T-helper 2 cell treated with Interferon-gamma antibody and Interleukin-4, amounts not matched to agents 100 ng/mL and 5 ng/mL, for 36 hours (primary cell): ENCODE measurements at regions not wholly inside any gene's neighbourhood (a gene's known extent, or its start where the extent isn't known, plus 50 kb on each side); places are given as distances from the start of the nearest gene placed in this dataset.

Experiments used
- intact Hi-C: fragments of 100-400 bp; cut with micrococcal nuclease; formaldehyde crosslinking; loops from one replicate; pipeline ENCODE4 v1.15.1; 2023

DNA sequence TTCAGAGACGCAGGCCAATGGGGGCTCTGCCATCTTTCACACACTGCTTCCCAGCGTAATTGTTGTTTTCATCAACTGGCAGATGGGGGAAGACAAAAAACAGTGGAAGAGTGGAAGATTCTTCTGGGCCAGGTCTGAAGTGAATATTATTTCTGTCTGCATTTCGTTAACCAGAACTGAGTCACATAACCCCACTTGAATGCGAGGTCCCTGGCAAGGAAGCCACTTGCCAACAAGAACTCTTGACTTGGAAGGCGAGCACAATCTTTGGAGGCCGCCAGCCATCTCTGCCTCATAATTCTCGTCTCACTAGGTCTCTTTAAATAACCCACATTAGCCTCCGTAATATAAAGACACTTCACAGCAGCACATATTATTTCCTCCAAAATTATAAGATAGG, 75.4 kb downstream of the CYB561 start:
- intact Hi-C loops: no loop called here

DNA sequence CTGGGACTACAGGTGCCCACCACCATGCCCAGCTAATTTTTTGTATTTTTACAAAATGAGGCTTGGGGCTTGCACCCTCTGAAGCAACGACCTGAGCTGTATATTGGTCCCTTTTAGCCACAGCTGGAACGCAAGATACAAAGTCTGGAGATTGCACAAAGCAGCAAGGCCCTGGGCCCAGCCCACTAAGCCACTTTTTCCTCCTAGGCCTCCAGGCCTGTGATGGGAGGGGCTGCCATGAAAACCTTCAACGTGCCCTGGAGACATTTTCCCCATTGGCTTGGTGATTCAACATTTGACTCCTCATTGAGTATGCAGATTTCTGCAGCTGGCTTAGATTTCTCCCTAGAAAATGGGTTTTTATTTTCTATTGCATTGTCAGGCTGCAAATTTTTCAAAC, 69.2 kb downstream of the CYB561 start:
- intact Hi-C loops: no loop called here

DNA sequence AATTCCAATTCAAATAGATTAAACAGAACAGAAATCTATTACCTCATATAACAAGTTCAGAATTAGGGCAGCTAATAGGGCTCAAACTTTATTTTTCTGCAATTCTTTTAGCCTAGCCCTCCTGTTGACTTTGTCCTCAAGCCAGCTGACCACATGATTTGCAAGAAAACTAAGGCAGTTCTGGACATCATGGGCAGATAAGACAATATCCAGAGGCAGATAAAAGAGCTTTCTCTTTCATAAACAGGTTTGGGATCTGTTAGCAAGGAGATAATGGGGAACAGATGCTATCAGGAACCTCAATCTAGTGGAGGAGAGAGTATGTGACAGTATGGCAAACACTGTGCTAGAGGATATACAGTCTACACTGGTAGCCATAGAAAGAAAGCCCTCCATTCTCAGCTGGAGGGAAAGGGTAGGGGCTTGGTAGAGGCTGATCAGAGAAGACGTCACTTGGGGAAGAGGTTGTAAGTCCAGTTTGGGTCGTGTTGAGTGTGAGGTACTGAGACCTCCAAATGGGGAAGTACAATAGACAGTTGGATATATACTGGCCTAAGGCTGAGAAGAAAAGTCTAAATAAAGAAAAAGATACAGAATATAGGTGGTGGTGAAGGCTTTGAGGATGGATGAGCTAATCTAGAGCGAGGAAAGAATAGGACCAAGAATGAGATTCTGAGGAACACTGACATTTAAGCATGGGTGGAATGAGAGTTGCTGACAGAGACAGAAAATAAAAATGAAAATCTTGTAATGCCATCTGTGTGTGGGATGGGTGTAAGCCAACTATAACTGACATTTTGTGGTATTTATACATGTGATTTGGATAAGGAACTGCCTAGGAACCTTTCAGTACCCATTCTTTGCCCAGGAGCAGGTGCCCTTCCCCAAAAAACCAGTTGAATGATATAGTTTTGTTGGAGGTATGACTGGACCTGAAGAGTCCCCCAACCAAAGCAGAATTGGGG, 67.4 kb downstream of the CYB561 start:
- intact Hi-C loops: no loop called here

DNA sequence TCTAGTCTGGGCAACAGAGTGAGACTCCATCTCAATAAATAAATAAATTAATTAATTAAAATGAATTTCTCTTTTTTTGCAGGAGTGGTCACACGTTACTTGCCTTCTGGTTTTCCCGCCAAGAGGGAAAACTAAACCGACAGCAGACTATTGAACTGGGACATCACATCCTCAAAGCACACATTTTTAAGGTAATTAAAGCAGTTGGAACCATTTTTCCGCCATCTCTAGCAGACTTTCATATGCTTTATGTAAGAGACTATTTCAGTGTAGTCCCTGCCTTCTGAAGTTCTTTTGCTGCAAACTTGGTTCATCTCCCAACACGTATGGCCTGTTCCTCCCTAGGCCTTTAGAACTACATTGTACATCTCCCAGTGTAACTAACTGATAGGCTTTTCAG, 66.5 kb downstream of the CYB561 start:
- intact Hi-C loops: no loop called here

DNA sequence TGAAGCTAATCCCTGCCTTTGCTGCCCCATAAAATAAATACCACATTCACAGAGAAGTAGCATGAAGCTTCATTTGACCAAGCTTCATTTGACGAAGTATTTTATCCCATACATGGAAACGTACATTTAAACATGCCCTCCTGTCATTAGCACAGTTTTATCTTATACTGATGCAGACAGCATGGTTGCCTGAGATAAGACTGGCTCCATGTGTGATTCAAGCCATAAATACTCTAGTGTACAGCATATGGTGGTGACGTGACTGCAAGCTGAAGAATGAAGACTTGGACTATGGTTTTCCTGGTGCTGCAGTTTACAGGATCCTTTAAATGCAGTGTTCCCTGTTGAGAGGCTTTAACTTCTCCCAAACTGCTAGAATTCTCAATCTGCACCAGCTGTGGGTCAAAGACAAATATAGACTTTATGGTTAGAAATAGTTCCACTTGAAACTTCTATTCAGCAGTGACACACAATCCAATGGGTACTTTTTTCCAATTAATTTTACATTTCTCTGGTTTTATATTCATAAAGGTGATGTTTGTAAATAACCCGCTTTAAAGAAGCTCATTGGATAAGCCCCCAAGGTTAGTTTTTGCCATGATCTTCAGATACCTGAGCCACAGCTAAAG, 64.9 kb downstream of the CYB561 start:
- intact Hi-C loops: no loop called here

DNA sequence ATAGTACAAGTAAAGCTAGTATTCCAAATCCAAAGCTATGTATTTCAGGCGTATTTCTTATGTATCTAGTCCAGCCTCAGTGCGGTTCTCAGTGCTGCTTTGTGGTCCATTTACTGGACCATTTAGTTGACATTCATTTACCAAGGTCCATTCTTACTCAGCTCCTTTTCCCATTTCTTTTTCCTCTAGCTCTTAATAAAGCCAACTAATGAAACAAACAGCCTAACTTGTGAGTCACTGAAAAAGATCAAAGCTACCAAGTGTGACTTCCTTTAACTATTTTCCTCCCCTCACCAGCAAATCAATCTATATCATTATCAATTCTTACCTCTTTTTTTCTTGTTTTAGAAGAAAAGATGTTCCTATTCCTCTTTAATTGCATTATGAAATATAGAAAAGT, 64.0 kb downstream of the CYB561 start:
- intact Hi-C loops: no loop called here
